Activated naive CD8-positive, alpha-beta T cell treated with anti-CD3 and anti-CD28 coated beads, Interleukin-2, amount 50 U/mL, for 16 hours (primary cell): ENCODE measurements at regions not wholly inside any gene's neighbourhood (a gene's known extent, or its start where the extent isn't known, plus 50 kb on each side); places are given as distances from the start of the nearest gene placed in this dataset.
A peak's percentile ranks its signal among the peaks of the same experiment; 100 is the strongest.

ENCODE experiments used
- DNase-seq: peaks from one replicate; pipeline ENCODE4 v3.0.0-alpha.2; 2020; ENCODE audit warnings: low read depth, low spot score

- no peak for DNase-seq
These were observed 82.7 kb upstream of the DUSP22 start for GRCh38 chr6:209432-210103.

- DNase-seq: no peak
These were observed 82.2 kb upstream of the DUSP22 start for GRCh38 chr6:210104-210456.

- DNase-seq: no peak
These were observed 81.4 kb upstream of the DUSP22 start for GRCh38 chr6:210778-211374.

- DNase-seq: no peak
These were observed 80.3 kb upstream of the DUSP22 start for GRCh38 chr6:211871-212497.

- DNase-seq: no peak
These were observed 79.0 kb upstream of the DUSP22 start for GRCh38 chr6:213284-213683.

- DNase-seq: no peak
These were observed 77.9 kb upstream of the DUSP22 start for GRCh38 chr6:214428-214827.

- DNase-seq: no peak
These were observed 76.8 kb upstream of the DUSP22 start for GRCh38 chr6:215335-216034.

- DNase-seq: no peak
These were observed 75.1 kb upstream of the DUSP22 start for GRCh38 chr6:217048-217659.

- DNase-seq: no peak
These were observed 73.9 kb upstream of the DUSP22 start for GRCh38 chr6:218153-219018.

- DNase-seq: no peak
These were observed 73.2 kb upstream of the DUSP22 start for GRCh38 chr6:219019-219570.

GRCh38 chr6:219641-220198, 72.6 kb upstream of the DUSP22 start:
- DNase-seq: no peak

GRCh38 chr6:220312-220711, 72.0 kb upstream of the DUSP22 start:
- no peak for DNase-seq

GRCh38 chr6:220721-221475, 71.4 kb upstream of the DUSP22 start:
- DNase-seq: no peak

GRCh38 chr6:221531-222349, 70.5 kb upstream of the DUSP22 start:
- no peak for DNase-seq

GRCh38 chr6:222468-222867, 69.8 kb upstream of the DUSP22 start:
- DNase-seq: no peak

GRCh38 chr6:223136-223535, 69.2 kb upstream of the DUSP22 start:
- no peak for DNase-seq

GRCh38 chr6:223763-224162, 68.5 kb upstream of the DUSP22 start:
- no peak for DNase-seq

- DNase-seq: no peak
These were observed 67.9 kb upstream of the DUSP22 start for GRCh38 chr6:224350-224749.

GRCh38 chr6:225121-225721, 67.1 kb upstream of the DUSP22 start:
- peak; percentile 52 for DNase-seq
